ENCODE measurements at regions not wholly inside any gene's neighbourhood (a gene's known extent, or its start where the extent isn't known, plus 50 kb on each side); places are given as distances from the start of the nearest gene placed in this dataset.
"Not testable (repeated sequence)": the region's sequence is repeated elsewhere in the genome, so short reads cannot be mapped to it uniquely, and the experiment has no call there.

- no peak for DNase-seq
Measured at GRCh38 chr9:20237686-20238085, 384.6 kb downstream of the MLLT3 start.

DNA sequence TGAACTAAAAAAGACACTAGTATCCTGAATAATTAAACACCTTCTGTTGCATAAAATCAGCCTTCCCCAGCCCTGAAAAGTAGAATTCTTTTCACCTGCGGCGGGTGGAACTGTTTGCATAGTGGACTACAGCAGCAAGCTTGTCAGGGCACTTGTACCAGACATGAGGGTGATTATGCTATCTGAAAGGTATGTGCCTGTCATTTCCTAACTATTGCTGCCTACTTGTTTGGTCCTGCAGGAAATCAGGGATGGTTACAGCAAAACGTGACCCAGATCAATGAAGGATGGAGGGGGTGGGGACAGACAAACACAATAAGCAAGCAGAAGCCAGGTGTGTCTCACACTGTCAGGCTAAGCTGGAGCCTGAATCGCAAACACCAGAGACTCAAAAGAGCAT lies 385.6 kb downstream of the MLLT3 start:
- DNase-seq = no peak

GRCh38 chr9:20235206-20235605 lies 387.1 kb downstream of the MLLT3 start:
- not testable (repeated sequence) for DNase-seq

- no peak for DNase-seq
Measured at GRCh38 chr9:20228096-20228495, 394.2 kb downstream of the MLLT3 start.

DNA sequence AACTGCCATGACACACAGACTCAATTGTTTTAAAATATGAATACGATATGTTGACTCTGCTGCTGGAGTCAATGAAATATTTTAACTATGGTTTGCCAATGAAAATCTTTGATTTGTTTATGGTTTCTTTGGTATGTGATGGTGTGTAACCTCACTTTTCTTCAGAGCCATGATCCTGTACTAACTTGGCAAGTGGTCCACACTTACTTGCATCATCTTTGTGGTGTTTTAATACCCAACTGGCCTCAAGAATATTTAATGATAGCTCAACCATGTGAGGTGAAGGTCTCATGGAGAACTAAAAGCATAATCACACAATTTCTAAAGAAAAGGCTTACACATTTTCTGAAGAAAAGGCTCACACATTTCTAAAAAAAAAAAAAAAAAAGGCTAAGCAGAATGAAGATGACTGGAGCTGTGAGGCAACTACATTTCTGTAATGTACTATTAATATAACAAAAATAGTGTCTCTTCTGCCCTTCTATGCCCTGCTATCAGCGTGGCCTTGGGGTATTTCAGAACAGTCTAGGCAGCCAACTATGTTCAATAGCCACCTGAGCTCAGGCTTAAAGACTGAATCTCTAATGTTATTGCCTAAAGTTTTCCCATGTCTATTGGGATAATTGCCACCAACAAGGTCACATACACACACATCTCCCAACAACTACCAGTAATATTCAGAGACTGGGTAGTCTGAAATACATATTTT lies 395.0 kb downstream of the MLLT3 start:
- DNase-seq = no peak

- DNase-seq = no peak
Measured at GRCh38 chr9:20226345-20226744, 396.0 kb downstream of the MLLT3 start.

DNA sequence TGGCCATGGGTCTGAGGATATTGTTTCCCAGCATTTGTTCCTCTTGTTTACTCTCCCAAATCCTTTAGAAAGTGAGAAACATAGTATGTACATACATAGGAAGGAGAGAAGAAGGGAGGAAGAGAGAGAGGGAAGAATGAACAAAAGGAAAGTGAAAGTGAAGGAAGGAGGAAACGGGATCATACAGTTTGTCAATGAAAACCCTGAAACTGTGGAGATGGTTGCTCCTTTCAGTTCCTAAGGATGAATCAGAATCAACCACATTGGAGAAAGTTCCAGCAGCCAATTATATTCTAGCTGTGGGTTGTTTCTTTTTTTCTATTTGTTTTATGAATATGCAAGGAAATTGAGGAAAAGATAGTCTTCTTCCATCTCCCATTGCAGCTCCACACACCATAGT lies 396.5 kb downstream of the MLLT3 start:
- no peak for DNase-seq

GRCh38 chr9:20224756-20225155 lies 397.5 kb downstream of the MLLT3 start:
- DNase-seq = no peak

- DNase-seq = peak; percentile 1
Measured at GRCh38 chr9:20220286-20220685, 402.0 kb downstream of the MLLT3 start.

DNA sequence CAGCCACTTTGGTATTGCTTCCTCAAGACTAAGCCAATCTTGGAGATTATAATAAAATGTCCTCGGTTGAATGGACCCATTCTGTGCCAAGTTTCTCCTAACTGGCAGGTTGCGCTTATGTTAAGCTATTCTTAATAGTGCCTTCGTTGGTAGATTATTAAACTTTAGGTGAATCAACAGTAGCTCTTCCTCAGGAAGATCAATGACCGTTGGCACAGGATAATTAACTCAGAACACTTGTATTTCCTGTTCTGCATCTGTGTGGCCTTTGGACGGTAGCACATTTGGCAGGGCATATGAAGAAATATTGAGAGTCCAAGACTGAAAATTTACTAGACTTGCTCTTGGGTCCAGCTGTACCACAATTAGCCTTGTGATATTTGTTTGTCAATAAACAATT lies 402.9 kb downstream of the MLLT3 start:
- DNase-seq = no peak

- no peak for DNase-seq
Measured at GRCh38 chr9:20217596-20217995, 404.7 kb downstream of the MLLT3 start.

- DNase-seq = no peak
Measured at GRCh38 chr9:20216438-20216837, 405.9 kb downstream of the MLLT3 start.

GRCh38 chr9:20215552-20215951 lies 406.7 kb downstream of the MLLT3 start:
- DNase-seq = no peak

DNA sequence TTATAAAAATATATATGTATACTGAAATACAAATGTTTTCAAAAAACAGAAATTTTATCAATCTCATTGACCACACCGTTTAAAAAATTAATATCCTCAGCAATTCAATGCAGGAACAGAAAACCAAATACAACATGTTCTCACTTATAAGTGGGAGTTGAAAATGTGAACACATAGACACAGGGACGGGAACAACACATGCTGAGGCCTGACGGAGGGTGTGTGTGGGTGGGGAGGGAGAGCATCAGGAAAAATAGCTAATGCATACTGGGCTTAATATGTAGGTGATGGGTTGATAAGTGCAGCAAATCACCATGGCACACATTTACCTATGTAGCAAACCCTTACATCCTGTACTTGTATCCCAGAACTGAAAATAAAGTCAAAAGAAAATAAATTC lies 409.5 kb downstream of the MLLT3 start:
- no peak for DNase-seq

- peak; percentile 1 for DNase-seq
Measured at GRCh38 chr9:20209391-20210340, 412.6 kb downstream of the MLLT3 start.

GRCh38 chr9:20208961-20209371 lies 413.3 kb downstream of the MLLT3 start:
- no peak for DNase-seq

- DNase-seq = no peak
Measured at GRCh38 chr9:20208226-20208625, 414.1 kb downstream of the MLLT3 start.

GRCh38 chr9:20207176-20207575 lies 415.1 kb downstream of the MLLT3 start:
- no peak for DNase-seq

- DNase-seq = no peak
Measured at GRCh38 chr9:20205821-20206220, 416.5 kb downstream of the MLLT3 start.

- no peak for DNase-seq
Measured at GRCh38 chr9:20200991-20201431, 412.2 kb upstream of the SLC24A2 start.

GRCh38 chr9:20200581-20200980 lies 411.7 kb upstream of the SLC24A2 start:
- no peak for DNase-seq

DNA sequence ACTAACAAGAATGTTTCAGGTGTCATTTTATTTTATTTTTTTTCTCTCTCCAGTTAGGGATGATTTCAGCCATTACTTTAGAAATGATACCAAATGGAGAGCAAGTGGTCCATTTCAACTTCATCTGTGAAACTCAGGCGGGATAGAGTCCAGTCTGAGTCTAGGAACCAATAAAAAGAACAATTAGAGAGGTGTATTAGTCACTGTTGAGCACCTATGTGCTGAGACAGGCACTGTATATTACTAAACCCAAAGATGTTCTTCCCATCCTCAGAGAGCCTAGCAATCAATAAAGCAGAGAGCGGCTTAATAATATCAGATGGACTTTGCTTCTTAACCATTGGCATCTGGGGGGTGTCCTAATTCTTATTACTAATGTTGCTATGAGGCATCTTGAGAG lies 410.3 kb upstream of the SLC24A2 start:
- no peak for DNase-seq

DNA sequence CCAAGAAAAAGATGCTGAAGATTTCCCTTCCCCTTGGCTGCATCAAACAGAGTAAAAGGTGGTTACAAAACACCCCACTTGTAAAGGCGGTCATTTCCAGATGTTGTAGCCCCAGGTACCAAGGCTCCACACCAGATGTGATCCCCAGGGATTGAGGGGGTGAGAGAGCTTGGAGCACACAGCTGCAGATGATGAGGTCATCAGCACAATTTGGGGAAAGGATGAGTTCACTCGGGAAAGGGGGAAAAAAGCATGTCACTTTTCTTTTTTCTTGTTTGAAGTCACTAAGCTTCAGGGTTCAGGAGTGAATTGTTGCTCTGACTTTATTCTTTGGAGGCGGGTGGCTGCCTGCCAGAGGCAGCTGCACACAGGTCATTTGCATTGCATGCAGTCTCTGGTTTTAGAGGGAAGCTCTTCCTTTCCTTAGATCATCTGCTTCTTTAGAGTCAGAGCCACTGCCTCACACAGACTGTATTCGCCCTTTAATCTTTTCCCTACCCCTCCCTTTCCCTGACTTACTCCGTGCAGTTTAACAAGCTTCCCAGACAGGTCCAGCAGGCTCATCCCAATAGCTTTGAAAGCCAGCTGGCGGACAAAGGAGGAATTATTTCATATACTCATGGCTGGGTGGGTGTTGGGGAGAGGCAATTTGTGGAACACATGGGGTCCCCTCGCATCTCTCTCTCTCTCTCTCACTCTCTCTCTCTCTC lies 409.3 kb upstream of the SLC24A2 start:
- DNase-seq = no peak
